T-cell (primary cell): ENCODE measurements at regions not wholly inside any gene's neighbourhood (a gene's known extent, or its start where the extent isn't known, plus 50 kb on each side); places are given as distances from the start of the nearest gene placed in this dataset.
"Not testable (repeated sequence)": the region's sequence is repeated elsewhere in the genome, so short reads cannot be mapped to it uniquely, and the experiment has no call there.

Source experiments
- ATAC-seq, 4 experiments: fragments of 200-7000 bp in 3 of 4; fragments of 150-1000 bp in 1 of 4; cut with Tn5 transposase; replicated peaks in 1 of 4; 1 replicate in 3 of 4; 2 replicates in 1 of 4; pipeline ENCODE4 v1.10.0; 2021; ENCODE audit warnings: moderate library complexity in 3 of 4, mild to moderate bottlenecking in 2 of 4, moderate number of reproducible peaks in 1 of 4
- CTCF ChIA-PET, 2 donors: fragments of 300-600 bp; sonication (Branson Sonifier 250); formaldehyde crosslinking; loops; one replicate each; lab custom pipeline; 2022; ENCODE audit warnings: antibody characterized with exemption in 2 of 2; lab: Charles Lee
- POLR2A ChIA-PET, 2 donors: fragments of 300-600 bp; sonication (Branson Sonifier 250); formaldehyde crosslinking; loops; one replicate each; lab custom pipeline; 2022; ENCODE audit warnings: antibody characterized with exemption in 2 of 2; lab: Charles Lee
- DNase-seq, 35 experiments: peaks; one replicate each; pipeline versions ENCODE4 v3.0.0 to v3.0.0-alpha.2; 2013 to 2023
- H3K27ac ChIP-seq: one replicate; pipeline ENCODE4 v1.5.1; 2013; ENCODE audit warnings: low read length
- H3K27me3 ChIP-seq, 2 experiments: replicated peaks in 1 of 2; 1 replicate in 1 of 2; 2 replicates in 1 of 2; pipeline versions ENCODE4 v1.6.1 to v1.7.0; 2013; ENCODE audit warnings: low read length in 1 of 2, mixed read lengths in 1 of 2; ENCODE audit not compliant: control insufficient read depth in 2 of 2, insufficient read depth in 2 of 2; ENCODE audit errors: extremely low read depth in 1 of 2
- H3K36me3 ChIP-seq, 2 donors: 1 replicate in 1 of 2; 2 replicates in 1 of 2; pipeline versions ENCODE4 v1.6.1 to v1.7.0; 2013; ENCODE audit warnings: low read length in 1 of 2; ENCODE audit not compliant: control insufficient read depth in 2 of 2, insufficient read depth in 1 of 2; ENCODE audit errors: extremely low read depth in 1 of 2
- H3K4me1 ChIP-seq, 2 experiments: 1 replicate in 1 of 2; 2 replicates in 1 of 2; pipeline versions ENCODE4 v1.6.1 to v1.7.0; 2013; ENCODE audit warnings: low read length in 2 of 2, mixed read lengths in 1 of 2; ENCODE audit not compliant: insufficient read depth in 2 of 2, control insufficient read depth in 1 of 2; ENCODE audit errors: extremely low read depth in 1 of 2
- H3K4me3 ChIP-seq, 2 donors: 1 replicate in 1 of 2; 2 replicates in 1 of 2; pipeline versions ENCODE4 v1.5.1 to v1.7.0; 2013; ENCODE audit warnings: mild to moderate bottlenecking in 2 of 2, low read length in 1 of 2, moderate library complexity in 1 of 2; ENCODE audit not compliant: control insufficient read depth in 1 of 2; ENCODE audit errors: extremely low read depth in 1 of 2
- H3K9me3 ChIP-seq: 2 replicates; pipeline ENCODE4 v1.7.0; 2013
- H3K27ac Mint-ChIP-seq, 2 donors: one replicate each; pipeline ENCODE4 v1.8.0; 2020 to 2021; ENCODE audit warnings: mild to moderate bottlenecking in 2 of 2, mixed read lengths in 2 of 2
- H3K27me3 Mint-ChIP-seq, 2 donors: one replicate each; pipeline ENCODE4 v1.8.0; 2021 to 2022; ENCODE audit warnings: mixed read lengths in 2 of 2
- H3K36me3 Mint-ChIP-seq: one replicate; pipeline ENCODE4 v1.8.0; 2021; ENCODE audit warnings: mixed read lengths
- H3K4me1 Mint-ChIP-seq, 3 donors: one replicate each; pipeline ENCODE4 v1.8.0; 2020 to 2022; ENCODE audit warnings: mixed read lengths in 3 of 3, mild to moderate bottlenecking in 1 of 3
- H3K4me3 Mint-ChIP-seq, 3 donors: one replicate each; pipeline ENCODE4 v1.8.0; 2020 to 2022; ENCODE audit warnings: mild to moderate bottlenecking in 3 of 3, mixed read lengths in 3 of 3, moderate library complexity in 3 of 3
- H3K9me3 Mint-ChIP-seq, 3 donors: one replicate each; pipeline ENCODE4 v1.8.0; 2020 to 2022; ENCODE audit warnings: mixed read lengths in 3 of 3
- WGBS: methylation state at CpG from one replicate; pipeline ENCODE4 v1.1.5; 2013; ENCODE audit warnings: missing lambda C conversion rate; ENCODE audit not compliant: insufficient coverage; 5-methylcytosine and 5-hydroxymethylcytosine counted together

- ATAC-seq, H3K4me1 ChIP-seq, H3K27ac Mint-ChIP-seq, POLR2A ChIA-PET, H3K36me3 ChIP-seq, DNase-seq, H3K4me3 ChIP-seq, H3K27ac ChIP-seq, H3K36me3 Mint-ChIP-seq, CTCF ChIA-PET, H3K9me3 ChIP-seq, H3K27me3 ChIP-seq, H3K27me3 Mint-ChIP-seq, H3K4me1 Mint-ChIP-seq, H3K4me3 Mint-ChIP-seq: not testable (repeated sequence)
- no CpG with 5 or more reads among the region's 1 CpG for WGBS
- H3K9me3 Mint-ChIP-seq, result peaks cover 15 to 18% (median 16%) of the 10 kb centered on the region in 3 donors
Observed at GRCh38 chr6:61099561-61099960, 1186.5 kb downstream of the KHDRBS2 start.

GRCh38 chr6:61087986-61088385 lies 1198.0 kb downstream of the KHDRBS2 start:
- no CpG with 5 or more reads among the region's 1 CpG for whole genome bisulfite sequencing
- H3K27me3 ChIP-seq, ATAC-seq, H3K36me3 ChIP-seq, H3K36me3 Mint-ChIP-seq, POLR2A ChIA-PET, H3K4me1 Mint-ChIP-seq, H3K4me1 ChIP-seq, H3K27me3 Mint-ChIP-seq, H3K27ac Mint-ChIP-seq, H3K4me3 Mint-ChIP-seq, H3K27ac ChIP-seq, DNase-seq, H3K4me3 ChIP-seq, H3K9me3 ChIP-seq, CTCF ChIA-PET: not testable (repeated sequence)
- peaks cover 7 to 14% (median 11%) of the 10 kb centered on the region in 3 donors for H3K9me3 Mint-ChIP-seq

- ChIA-PET CTCF (no interaction called here), POLR2A (no interaction called here)
- Mint-ChIP-seq H3K9me3 (peaks cover 9 to 20% (median 16%) of the 10 kb centered on the region in 3 donors), H3K4me1 (no peaks in the 10 kb centered on the region), H3K4me3 (no peak overlapping the region), H3K27ac (no peak overlapping the region), H3K36me3 (no peaks in the 10 kb centered on the region), H3K27me3 (no peaks in the 10 kb centered on the region)
- Histone ChIP-seq H3K9me3 (no peaks in the 10 kb centered on the region), H3K36me3 (no peaks in the 10 kb centered on the region), H3K27ac (no peak overlapping the region), H3K4me1 (no peaks in the 10 kb centered on the region), H3K27me3 (no peaks in the 10 kb centered on the region), H3K4me3 (no peak overlapping the region)
- ATAC-seq (no peak), DNase-seq (no peak)
- WGBS, result 100% methylated on average over 3 of the region's 3 CpGs
Observed at GRCh38 chr6:61044011-61044410, 1242.0 kb downstream of the KHDRBS2 start.
